ENCODE measurements at regions not wholly inside any gene's neighbourhood (a gene's known extent, or its start where the extent isn't known, plus 50 kb on each side); places are given as distances from the start of the nearest gene placed in this dataset.
"Not testable (repeated sequence)": the region's sequence is repeated elsewhere in the genome, so short reads cannot be mapped to it uniquely, and the experiment has no call there.

DNA sequence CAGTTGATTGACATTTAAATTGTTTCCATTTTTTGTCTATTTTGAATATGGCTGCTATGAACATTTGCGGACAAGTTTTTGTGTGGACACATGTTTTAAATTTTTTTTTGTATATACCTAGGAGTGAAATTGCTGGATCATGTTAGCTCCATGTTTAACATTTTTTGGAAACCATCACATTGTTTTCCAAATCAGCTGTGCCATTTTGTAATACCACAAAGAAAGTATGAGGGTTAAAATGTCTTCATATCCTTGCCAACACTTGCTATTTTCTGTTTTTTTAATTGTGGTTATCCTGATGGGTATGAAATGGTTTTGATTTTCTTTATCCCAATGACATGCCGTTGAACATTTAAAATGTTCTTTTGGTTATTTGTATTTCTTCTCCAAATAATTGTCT lies 52.1 kb downstream of the CARTPT start:
- Histone ChIP-seq H3K36me3 (replicated peaks; ENCODE audit: control insufficient read depth, insufficient read depth, low read length) (no peaks in the 10 kb centered on the region), H3K27me3 (ENCODE audit: control insufficient read depth, insufficient read depth, low read length) (no peaks in the 10 kb centered on the region), H3K4me3 (ENCODE audit: insufficient read depth, low read depth, low read length) (no peak overlapping the region)
- DNase-seq: no peak

DNA sequence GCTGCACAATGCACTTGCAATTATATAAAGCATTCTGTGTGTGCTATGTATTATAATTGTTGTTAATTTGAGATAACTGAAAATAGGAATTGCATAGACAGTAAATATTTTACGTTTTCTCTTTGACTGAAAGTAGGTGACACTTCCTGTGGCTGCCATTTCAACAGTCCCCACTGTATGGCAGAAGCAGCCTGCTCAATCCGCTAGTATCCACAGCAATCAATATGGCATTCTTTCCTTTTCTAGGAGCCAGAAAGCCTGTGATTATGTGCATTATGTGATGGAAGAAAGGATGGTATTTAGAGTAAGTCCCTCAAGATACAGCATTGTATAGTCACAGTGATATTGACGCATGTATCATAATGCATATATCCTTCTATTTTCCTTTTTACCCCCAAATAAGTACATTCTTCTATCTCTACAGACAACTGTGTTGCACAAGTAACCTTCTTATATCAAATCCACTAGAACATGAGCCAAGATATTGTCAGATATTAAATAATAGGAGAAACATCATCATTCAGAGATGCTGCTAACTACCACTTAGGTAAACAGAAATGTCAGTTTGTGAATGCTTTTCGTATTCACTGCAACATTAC lies 59.7 kb downstream of the CARTPT start:
- no peak overlapping the region for H3K4me3 ChIP-seq (ENCODE audit: insufficient read depth, low read depth, low read length)
- DNase-seq: peak; percentile 23

DNA sequence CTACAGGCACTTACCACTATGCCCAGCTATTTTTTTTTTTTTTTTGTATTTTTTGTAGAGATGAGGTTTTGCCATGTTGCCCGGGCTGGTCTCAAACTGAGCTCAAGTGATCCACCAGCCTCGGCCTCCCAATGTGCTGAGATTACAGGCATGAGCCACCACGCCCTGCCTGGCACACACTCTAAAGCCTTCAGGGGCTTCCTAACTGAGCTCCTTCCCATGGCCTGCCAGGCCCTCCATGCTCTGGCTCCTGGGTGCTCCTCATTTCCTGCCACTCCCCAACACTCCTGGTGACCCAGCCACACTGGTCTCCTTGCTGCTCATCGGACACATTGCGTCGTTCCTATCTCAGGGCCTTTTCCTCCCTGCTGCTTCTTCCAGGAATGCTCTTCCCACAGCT lies 61.5 kb downstream of the CARTPT start:
- Histone ChIP-seq H3K36me3 (replicated peaks; ENCODE audit: control insufficient read depth, insufficient read depth, low read length) (no peaks in the 10 kb centered on the region), H3K27me3 (ENCODE audit: control insufficient read depth, insufficient read depth, low read length) (no peaks in the 10 kb centered on the region), H3K4me3 (ENCODE audit: insufficient read depth, low read depth, low read length) (no peak overlapping the region)
- no peak for DNase-seq

More for the DNA sequence above, 59.7 kb downstream of the CARTPT start:
- no peaks in the 10 kb centered on the region for H3K27me3 ChIP-seq (ENCODE audit: control insufficient read depth, insufficient read depth, low read length)
- H3K36me3 ChIP-seq (replicated peaks; ENCODE audit: control insufficient read depth, insufficient read depth, low read length): no peaks in the 10 kb centered on the region

DNA sequence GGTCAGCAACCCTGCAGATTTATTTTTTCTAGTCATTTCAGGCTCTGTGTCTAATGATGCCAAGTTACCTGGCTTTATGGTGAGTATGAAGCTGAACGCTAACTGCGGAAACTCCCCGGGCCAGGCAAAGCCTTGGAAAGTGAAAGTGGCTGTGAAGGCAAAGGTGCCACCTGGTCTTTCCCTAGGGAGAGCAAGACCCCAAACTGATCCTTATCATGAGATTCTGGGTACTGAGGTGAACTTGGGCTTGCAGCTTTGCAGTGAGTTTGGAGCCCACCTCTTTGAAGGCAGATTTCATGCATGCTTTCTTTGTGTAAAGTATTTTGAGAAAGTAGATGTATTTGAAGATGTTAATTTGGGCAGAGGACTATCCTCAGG lies 63.3 kb downstream of the CARTPT start:
- H3K36me3 ChIP-seq (replicated peaks; ENCODE audit: control insufficient read depth, insufficient read depth, low read length): no peaks in the 10 kb centered on the region
- H3K4me3 ChIP-seq (ENCODE audit: insufficient read depth, low read depth, low read length): no peak overlapping the region
- no peaks in the 10 kb centered on the region for H3K27me3 ChIP-seq (ENCODE audit: control insufficient read depth, insufficient read depth, low read length)
- DNase-seq: no peak

DNA sequence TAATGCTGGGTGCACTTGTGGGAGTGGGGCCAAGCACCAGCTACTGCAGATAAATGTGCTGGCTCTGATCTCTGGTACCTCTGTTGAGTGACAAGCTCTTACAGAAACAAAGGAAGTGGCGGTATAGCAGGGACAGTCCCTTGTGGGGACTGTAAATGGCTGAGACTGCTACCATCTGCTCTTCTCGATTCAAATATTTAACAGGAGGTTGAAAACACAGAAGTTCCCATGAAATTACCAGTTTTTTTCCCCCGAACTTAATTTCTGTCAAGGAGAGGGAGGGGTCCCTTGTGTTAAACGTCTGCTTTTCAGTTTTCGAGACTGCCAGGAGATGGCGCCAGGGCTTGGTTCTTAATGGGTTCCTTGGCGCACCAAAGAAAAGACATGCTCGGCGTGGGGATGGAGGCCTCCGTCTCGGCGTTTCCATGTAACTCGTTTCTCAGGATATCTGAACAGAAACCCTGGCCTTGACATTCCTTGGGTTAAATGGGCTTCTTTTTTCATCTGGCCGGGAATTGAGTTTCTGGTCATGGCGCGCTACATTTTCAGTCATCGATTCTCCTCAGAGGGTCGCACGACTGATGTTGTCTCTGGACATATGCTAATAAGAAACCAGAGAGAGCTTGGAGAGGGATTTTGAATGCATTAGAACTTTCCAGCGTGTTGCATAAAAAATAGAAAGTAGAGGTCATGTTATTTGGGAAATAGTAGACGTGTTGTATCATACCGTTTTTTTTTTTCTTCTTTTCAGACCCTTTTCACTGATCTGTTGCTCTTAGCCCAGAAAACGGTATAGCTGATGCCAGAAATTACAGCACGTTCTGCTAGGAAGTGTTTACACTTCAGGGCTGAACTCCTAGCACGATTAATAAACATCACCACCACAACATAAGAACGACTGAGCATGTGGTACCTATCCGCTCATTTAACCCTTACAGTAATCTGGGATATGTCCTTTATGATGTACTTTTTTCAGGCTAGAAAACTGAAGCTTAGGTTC lies 64.0 kb downstream of the CARTPT start:
- H3K36me3 ChIP-seq (replicated peaks; ENCODE audit: control insufficient read depth, insufficient read depth, low read length): no peaks in the 10 kb centered on the region
- no peaks in the 10 kb centered on the region for H3K27me3 ChIP-seq (ENCODE audit: control insufficient read depth, insufficient read depth, low read length)
- peak; percentile 65 for DNase-seq
- H3K4me3 ChIP-seq (ENCODE audit: insufficient read depth, low read depth, low read length): no peak overlapping the region

DNA sequence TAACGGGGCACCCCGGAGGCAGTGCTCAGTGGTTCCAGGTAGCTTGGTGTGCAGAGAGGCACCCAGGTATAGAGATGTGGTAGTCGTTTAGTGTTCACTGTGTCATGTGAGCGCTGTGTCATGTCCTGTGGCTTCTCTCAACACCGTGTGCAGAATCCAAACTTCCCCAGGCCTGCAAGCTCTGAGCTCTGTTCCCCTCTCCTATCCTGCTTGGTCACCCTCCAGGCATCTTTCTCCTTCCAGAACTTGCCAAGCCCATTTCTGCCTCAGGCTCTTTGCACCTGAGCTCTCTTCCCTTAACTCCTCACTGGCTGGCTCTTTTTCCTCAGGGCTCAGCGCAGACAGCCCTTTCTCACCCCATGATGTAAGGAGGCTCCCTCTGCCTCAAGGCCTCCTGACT lies 64.8 kb downstream of the CARTPT start:
- H3K36me3 ChIP-seq (replicated peaks; ENCODE audit: control insufficient read depth, insufficient read depth, low read length): no peaks in the 10 kb centered on the region
- no peak overlapping the region for H3K4me3 ChIP-seq (ENCODE audit: insufficient read depth, low read depth, low read length)
- no peak for DNase-seq
- no peaks in the 10 kb centered on the region for H3K27me3 ChIP-seq (ENCODE audit: control insufficient read depth, insufficient read depth, low read length)

DNA sequence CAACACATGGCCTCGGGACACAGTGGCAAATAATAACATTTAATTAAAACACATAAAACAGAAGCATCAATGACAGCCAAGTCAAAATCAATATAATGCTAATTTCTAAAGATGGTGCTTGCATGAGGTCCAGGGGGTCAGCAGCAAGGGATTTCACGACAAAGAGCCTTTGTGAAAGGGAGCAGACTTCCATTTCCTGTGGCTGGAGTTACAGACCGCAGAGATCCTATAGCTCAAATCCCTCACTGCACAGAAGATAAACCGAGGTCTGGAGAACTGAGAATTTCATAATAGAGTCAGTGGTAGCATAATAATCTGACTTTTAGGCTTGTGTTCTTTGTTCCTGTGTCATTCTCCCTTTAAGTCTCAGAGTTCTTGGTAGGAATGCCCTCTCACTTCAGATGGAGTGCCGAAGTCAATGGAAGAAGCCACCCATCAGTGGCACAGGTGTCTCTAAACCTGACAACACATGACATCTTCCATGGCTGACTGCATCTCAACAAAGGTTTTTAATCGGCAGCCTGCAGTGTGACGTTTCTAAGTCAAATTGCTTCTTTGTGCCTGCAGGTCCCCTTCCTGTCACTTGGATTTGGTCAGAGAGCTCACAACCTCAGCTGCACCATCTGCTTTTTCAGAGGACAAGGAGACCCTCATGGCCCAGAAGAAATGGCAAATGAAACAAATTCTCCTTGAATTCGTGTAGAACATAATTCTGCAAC lies 67.4 kb downstream of the CARTPT start:
- DNase-seq: no peak
- no peaks in the 10 kb centered on the region for H3K27me3 ChIP-seq (ENCODE audit: control insufficient read depth, insufficient read depth, low read length)
- no peaks in the 10 kb centered on the region for H3K36me3 ChIP-seq (replicated peaks; ENCODE audit: control insufficient read depth, insufficient read depth, low read length)
- H3K4me3 ChIP-seq (ENCODE audit: insufficient read depth, low read depth, low read length): no peak overlapping the region

DNA sequence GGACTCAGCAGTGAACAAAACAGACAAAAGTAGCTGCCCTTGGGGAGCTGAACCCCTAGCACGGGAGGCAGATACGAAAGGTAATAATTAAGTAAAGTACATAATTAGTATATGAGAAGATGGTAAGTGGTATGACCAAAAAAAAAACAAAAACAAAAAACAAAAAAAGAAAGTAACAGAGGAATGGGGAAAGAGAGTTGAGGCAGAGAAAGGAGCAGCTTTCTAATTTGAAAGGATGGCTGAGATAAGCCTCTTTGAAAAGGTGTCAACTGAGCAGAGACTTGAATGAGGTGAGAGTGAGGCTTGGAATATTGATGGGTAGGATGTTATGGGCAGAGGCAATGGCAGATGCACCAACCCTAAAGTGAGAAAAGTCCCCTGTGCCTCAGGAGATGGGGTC lies 69.7 kb downstream of the CARTPT start:
- Histone ChIP-seq H3K36me3 (replicated peaks; ENCODE audit: control insufficient read depth, insufficient read depth, low read length) (no peaks in the 10 kb centered on the region), H3K27me3 (ENCODE audit: control insufficient read depth, insufficient read depth, low read length) (no peaks in the 10 kb centered on the region)
- no peak for DNase-seq

DNA sequence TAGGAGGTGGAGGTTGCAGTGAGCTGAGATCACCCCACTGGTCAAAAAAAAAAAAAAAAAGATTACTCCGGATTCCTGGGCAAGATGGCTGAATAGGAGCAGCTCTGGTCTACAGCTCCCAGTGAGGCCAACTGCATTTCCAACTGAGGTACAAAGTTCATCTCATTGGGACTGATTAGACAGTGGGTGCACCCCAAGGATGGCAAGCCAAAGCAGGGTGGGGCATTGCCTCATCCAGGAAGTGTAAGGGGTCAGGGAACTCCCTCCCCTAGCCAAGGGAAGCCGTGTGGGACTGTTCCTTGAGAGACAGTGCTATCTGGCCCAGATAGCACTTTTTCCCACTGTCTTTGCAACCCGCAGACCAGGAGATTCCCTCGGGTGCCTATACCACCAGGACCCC lies 70.7 kb downstream of the CARTPT start:
- Histone ChIP-seq H3K4me3 (ENCODE audit: insufficient read depth, low read depth, low read length) (no peak overlapping the region), H3K27me3 (ENCODE audit: control insufficient read depth, insufficient read depth, low read length) (no peaks in the 10 kb centered on the region), H3K36me3 (replicated peaks; ENCODE audit: control insufficient read depth, insufficient read depth, low read length) (no peaks in the 10 kb centered on the region)
- no peak for DNase-seq

More for the DNA sequence above, 69.7 kb downstream of the CARTPT start:
- no peak overlapping the region for H3K4me3 ChIP-seq (ENCODE audit: insufficient read depth, low read depth, low read length)

DNA sequence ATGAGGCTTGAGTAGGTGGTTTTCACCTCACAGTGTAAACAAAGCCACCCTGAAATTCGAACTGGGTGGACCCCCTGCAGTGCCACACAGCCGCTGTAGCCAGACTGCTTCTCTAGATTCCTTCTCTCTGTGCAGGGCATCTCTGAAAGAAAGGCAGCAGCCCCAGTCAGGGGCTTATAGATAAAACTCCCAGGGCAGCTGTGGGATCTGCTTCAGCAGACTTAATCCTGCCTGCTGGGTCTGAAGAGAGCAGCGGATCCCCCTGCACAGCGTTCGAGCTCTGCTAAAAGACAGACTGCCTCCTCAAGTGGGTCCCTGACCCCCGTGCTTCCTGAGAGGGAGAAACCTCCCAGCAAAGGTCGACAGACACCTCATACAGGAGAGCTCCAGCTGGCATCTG lies 71.4 kb downstream of the CARTPT start:
- Histone ChIP-seq H3K4me3 (ENCODE audit: insufficient read depth, low read depth, low read length) (no peak overlapping the region), H3K36me3 (replicated peaks; ENCODE audit: control insufficient read depth, insufficient read depth, low read length) (no peaks in the 10 kb centered on the region), H3K27me3 (ENCODE audit: control insufficient read depth, insufficient read depth, low read length) (no peaks in the 10 kb centered on the region)
- no peak for DNase-seq

DNA sequence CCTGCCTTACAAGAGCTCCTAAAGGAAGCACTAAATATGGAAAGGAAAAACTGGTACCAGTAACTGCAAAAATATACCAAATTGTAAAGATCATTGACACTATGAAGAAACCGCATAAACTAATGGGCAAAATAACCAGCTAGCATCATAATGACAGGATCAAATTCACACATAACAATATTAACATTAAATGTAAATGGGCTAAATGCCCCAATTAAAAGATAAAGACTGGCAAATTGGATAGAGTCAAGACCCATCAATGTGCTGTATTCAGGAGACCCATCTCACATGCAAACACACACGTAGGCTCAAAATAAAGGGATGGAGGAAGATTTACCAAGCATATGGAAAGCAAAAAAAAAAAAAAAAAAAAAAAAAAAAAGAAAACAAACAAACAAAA lies 73.0 kb downstream of the CARTPT start:
- H3K4me3 ChIP-seq (ENCODE audit: insufficient read depth, low read depth, low read length); H3K27me3 ChIP-seq (ENCODE audit: control insufficient read depth, insufficient read depth, low read length); H3K36me3 ChIP-seq (replicated peaks; ENCODE audit: control insufficient read depth, insufficient read depth, low read length): not testable (repeated sequence)

DNA sequence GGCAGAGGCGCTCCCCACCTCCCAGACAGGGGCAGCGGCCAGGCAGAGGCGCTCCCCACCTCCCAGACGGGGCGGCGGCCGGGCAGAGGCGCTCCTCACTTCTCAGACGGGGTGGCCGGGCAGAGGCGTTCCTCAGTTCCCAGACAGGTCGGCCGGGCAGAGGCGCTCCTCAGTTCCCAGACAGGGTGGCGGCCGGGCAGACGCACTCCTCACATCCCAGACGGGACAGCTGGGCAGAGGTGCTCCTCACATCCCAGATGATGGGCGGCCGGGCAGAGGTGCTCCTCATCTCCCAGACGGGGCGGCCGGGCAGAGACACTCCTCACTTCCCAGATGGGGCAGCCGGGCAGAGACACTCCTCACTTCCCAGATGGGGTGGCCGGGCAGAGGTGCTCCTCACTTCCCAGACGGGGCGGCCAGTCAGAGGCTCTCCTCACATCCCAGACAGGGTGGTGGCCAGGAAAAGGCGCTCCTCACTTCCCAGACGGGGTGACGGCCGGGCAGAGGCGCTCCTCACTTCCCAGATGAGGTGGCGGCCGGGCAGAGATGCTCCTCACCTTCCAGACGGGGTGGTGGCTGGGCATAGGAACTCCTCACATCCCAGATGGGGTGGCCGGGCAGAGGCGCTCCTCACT lies 75.1 kb downstream of the CARTPT start:
- H3K4me3 ChIP-seq (ENCODE audit: insufficient read depth, low read depth, low read length): no peak overlapping the region
- no peak for DNase-seq
- no peaks in the 10 kb centered on the region for H3K36me3 ChIP-seq (replicated peaks; ENCODE audit: control insufficient read depth, insufficient read depth, low read length)
- H3K27me3 ChIP-seq (ENCODE audit: control insufficient read depth, insufficient read depth, low read length): no peaks in the 10 kb centered on the region

More for the DNA sequence above, 73.0 kb downstream of the CARTPT start:
- DNase-seq: not testable (repeated sequence)

DNA sequence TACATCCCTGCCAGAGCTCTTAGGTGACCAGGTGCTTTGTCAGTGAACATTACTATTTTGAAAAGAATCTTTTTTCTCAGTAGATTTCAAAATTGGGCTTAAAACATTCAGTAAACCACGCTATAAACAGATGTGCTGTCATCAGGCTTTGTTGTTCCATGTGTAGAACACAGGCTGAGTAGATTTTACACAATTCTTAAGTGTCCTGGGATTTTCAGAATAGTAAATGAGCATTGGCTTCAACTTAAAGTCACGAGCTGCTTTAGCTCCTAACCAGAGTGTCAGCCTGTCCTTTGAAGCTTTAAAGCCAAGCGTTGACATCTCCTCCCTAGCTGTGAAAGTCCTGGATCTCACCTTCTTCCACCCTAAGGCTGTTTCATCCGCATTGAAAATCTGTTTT lies 83.6 kb downstream of the CARTPT start:
- Histone ChIP-seq H3K27me3 (ENCODE audit: control insufficient read depth, insufficient read depth, low read length) (no peaks in the 10 kb centered on the region), H3K4me3 (ENCODE audit: insufficient read depth, low read depth, low read length) (no peak overlapping the region), H3K36me3 (replicated peaks; ENCODE audit: control insufficient read depth, insufficient read depth, low read length) (no peaks in the 10 kb centered on the region)
- no peak for DNase-seq

DNA sequence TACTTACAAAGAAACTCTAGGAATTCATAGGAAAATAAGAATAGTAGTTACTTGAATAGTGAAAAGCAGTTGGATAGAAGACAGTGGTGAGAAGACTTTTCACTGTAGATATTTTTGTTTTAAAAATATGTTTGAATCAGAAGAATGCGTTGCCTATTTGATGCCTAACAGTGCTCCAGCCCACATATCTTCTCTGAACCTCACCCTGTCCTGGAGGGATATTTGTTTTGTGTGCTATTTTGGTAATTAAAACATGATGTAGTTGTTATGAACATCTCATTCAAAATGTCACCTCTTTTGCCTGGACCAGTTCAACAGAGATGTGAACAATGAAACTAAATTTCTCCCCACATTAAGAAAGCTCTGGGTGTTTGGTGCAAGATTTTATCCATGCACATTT lies 87.6 kb downstream of the CARTPT start:
- DNase-seq: no peak
- H3K36me3 ChIP-seq (replicated peaks; ENCODE audit: control insufficient read depth, insufficient read depth, low read length): no peaks in the 10 kb centered on the region
- H3K27me3 ChIP-seq (ENCODE audit: control insufficient read depth, insufficient read depth, low read length): no peaks in the 10 kb centered on the region
- H3K4me3 ChIP-seq (ENCODE audit: insufficient read depth, low read depth, low read length): no peak overlapping the region
